Epidermal melanocyte (primary cell): ENCODE measurements at regions not wholly inside any gene's neighbourhood (a gene's known extent, or its start where the extent isn't known, plus 50 kb on each side); places are given as distances from the start of the nearest gene placed in this dataset.
"Not testable (repeated sequence)": the region's sequence is repeated elsewhere in the genome, so short reads cannot be mapped to it uniquely, and the experiment has no call there.

ENCODE experiments used
- DNase-seq: peaks from one replicate; pipeline ENCODE4 v3.0.0; 2011; ENCODE audit warnings: low spot score; ENCODE audit not compliant: insufficient read length

DNA sequence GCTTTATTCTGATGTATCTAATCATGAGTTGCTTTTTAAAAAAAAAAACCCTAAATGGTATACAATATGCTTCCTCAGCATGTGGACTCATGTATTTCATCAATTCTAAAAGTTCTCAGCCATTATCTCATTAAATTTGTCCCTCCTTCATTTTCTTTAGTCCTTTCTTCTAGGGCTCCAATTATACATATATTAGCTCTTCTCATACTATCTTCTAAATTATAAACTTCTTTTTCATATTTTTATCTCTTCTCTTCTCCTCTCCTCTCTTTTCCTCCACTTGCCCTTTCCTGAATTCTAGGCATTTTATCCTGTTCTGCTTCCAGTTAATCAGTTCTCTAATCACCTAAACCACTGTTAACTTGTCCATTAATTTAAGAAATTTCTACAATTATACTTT lies 55.0 kb upstream of the IL33 start:
- DNase-seq = no peak

DNA sequence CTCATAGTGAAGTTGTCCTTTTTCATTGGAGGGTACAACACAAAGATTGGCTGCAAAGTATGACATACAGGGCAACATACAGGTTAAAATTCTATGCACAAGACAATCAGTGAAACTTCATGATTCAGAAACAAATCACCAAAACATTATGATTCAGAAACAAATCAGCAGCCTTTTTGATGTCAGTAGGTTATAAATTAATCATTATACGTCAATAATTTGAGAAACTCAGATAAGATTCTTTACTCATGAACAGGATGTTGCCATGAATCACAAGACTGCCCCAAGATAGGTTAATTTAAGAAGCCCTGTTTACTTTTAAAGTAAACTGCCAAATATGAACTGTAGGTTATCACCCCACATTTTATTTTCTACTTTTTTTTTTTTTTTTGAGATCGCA lies 62.2 kb upstream of the IL33 start:
- no peak for DNase-seq

DNA sequence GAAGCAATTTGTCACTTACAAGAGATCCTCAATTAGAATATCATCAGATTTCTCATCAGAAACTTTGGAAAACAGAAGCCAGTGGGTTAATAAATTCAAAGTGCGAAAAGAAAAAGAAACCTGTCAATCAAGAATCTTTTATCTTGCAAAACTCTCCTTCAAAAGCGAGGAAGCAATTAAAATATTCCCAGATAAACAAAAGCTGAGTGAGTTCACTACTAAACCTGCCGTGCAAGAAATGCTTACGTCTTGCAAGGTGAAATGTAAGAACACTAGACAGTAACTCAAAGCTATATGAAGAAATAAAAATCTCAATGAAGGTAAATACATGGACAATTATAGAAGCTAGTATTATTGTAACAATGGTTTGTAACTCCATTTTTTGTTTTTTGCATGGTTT lies 62.8 kb upstream of the IL33 start:
- no peak for DNase-seq

DNA sequence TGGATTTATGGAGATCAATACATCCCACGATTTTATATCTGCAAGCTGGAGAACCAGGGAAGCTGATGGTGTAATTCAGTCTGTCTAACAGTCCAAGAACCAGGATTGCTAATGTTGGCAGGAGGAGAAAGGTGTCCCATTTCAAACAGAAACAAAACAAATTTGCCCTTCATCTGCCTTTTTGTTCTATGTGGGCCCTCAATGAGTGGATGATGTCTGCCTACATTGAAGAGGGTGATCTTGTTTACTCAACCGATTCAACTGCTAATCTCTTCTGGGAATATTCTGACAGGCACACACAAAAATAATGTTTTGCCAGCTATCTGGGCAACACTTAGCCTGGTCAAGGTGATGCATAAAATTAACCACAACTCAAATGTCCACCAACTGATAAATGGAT lies 65.1 kb upstream of the IL33 start:
- DNase-seq = no peak

DNA sequence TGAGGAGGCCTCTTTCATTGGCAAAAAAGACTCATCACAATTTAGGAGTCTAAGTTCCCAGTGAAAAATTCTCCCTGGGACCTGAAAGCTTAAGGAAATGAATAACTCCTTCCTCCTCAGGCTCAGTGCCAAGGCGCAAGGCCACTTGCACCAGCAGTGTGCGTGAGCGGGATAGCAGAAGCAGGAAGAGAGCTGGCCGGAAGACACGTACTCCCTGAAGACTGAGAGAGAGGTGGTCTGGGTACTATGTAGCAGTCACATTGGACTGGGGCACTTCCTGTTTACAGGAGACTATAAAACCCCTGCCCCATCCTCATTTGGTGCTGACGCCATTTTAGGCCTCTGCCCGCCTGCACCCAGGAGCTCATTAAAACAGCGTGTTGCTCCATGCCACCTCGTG lies 66.3 kb upstream of the IL33 start:
- no peak for DNase-seq

DNA sequence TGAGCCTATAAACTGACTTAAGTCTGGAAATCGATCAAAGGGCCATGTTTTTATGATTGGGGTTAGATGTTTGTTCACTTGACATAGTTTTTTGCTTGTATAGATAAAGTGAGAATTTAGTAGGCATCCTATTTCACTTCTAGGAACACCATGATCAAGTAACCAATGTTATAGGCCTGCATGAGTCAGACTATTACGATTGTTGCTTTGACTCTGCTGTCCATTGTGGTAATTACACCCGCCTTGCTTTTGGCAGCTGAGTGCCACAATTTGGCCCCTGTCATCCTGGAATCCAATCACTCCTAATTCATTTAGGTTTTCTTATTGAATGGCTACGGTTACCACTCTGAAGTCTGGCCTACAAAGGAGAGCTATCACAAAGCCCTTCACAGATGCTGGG lies 67.8 kb upstream of the IL33 start:
- no peak for DNase-seq

DNA sequence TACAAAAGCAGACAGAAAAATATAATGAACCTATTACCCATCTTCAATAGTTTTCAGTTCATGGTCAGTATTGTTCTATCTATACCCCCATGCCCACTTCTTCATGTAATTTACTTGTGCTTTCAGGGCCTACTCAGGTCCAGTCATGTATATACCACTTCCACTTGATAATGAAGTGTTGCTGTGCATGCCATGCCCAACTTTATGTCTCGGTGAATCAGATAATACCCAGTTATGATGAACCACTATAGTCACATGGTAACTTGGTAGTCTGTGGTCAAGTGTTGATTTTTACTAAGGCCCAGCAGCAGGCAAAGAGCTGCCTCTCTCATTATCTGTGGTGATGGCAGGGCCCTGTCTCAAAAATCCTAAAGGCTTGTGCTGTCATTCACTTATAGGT lies 70.7 kb upstream of the IL33 start:
- DNase-seq = no peak

DNA sequence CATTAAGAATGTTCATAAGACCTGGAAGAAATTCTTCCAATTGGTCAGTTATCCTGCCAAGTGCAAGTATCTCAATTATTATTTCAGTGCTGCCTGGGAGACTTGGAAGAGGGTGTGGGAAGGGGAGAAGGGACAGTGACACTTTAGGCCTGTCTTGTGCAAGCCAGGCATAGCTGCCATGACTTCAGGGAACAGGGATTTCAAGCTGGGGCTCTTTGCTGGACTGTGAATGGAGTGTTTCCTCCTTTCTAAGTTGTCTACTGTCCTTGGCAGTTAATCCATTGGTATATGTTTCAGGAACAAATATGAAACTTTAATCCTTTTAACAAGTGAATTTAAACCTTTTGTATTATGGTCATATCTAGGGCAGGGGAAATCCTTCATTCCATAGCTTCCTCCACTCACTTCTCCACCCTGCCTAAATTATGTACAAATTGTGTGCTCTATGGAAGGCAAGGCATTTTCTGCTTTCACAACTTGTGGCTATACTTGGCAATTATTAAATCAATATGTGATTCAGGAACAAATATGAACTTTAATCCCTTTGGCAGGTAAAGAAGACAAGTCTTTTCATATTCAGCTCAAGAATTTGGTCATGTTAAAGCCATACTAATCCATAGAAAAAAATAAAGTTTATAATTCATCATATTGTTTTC lies 72.7 kb upstream of the IL33 start:
- no peak for DNase-seq

DNA sequence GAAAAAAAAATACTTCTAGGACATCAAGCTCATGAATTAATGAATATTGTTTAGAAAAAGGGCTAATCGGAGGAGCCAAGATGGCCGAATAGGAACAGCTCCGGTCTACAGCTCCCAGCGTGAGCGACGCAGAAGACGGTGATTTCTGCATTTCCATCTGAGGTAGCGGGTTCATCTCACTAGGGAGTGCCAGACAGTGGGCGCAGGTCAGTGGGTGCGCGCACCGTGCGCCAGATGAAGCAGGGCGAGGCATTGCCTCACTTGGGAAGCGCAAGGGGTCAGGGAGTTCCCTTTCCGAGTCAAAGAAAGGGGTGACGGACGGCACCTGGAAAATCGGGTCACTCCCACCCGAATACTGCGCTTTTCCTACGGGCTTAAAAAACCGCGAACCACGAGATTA lies 79.8 kb upstream of the IL33 start:
- DNase-seq = not testable (repeated sequence)

DNA sequence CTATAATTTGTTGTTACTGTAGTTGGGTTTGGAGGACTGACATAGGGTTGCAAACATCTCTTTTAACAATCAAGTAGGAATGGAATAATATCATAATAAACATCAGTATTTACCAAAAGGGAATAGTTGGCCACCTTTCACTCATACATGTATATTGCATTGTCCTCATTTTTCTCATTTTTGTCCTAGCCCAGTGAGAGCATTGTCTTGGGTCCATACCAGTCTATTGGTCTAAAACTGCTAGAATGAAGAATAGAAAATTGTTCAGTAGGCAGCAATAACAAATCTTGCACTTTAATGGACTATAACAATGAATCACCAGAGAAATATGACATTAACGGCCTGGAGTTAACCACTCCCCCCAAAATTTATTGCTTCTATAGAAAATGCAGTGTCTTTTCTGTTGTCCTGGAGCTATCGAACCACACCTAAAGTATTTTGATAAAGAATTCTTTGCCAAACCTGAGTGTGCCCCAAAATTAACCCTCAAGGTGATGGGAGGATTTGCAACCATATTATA lies 80.9 kb upstream of the IL33 start:
- no peak for DNase-seq

DNA sequence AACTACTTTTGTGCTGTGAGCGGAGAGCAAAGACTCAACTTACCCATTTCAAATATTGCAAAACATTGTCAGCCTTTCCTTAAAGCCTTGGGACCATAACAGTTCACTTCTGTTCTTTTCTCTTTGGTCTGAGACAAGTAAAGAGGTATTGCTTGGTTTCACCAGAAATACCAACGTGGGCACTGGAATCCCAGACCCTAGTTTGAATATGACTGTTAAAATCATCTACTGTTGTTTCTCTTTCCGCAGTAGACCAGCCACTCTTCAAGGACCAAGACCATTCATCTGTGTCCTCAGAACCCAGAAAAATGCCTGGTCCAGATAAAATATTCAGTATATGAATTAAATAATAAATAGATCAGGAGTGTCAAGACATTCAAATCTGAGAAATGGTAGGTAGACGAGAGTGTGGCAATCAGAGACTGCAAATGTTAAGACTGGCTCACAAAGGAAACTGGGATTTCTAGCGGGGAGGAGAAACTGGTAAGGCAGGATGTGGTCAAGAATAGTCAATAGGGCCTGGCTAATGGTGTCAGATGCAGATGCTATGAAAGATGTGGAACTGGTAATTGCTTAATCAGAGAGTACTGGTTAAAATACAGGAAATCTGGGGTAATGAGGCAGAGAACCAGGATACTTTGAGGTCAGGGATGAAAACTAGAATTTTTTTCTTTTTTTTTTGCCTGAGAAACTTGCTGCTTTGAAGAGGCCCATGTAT lies 82.1 kb upstream of the IL33 start:
- DNase-seq = no peak

DNA sequence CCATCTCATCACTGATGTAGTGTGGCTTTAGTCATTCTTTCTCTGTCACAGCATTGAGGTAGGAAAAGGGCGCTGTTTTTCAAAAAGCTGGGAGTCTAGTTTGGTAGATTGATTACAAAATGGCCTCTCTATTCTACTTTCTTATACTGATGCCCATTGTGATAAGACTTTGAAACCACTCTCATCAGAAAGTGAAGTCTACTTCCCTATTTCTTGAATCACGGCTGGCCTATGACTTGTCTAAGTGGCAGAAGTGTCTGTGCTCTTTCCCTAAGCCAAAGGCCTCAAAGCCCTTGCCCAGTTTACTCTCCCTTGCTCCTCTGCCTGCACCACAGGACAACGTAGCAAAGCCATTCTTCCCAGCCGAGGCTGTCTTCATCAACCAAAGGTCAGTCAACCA lies 83.0 kb upstream of the IL33 start:
- DNase-seq = no peak

DNA sequence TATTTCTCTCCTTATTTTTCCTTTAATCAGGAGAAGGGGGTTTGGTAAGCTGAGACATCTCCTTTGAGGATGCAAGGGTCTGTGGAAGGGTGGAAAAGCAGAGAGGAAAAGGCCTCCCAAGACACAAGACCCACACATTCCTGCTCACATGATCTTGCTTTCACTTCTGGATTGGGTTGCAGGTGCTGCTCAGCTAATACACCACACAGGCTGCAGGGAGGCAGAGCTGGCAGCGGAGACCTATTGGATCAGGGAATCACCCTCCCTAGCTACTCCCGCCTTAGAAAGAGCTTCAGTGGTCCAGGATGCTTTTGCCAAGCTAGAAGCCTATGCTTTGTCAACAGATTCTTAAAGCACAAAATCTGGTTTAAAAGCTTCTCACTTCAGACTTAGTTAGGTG lies 87.6 kb upstream of the IL33 start:
- no peak for DNase-seq

DNA sequence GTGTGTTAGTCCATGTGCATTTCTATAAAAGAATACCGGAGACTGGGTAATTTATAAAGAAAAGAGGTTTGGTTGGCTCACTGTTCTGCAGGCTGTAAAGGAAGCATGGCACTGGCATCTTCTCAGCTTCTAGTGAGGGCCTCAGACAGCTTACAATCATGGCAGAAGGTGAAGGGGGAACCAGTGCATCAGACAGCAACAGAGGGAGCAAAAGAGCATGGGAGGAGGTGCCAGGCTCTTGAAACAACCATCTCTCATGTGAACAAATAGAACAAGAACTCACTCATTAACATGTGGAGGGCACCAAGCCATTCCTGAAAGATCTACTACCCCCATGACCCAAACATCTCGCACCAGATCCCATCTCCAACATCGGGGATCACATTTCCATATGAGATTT lies 89.2 kb upstream of the IL33 start:
- DNase-seq = no peak

DNA sequence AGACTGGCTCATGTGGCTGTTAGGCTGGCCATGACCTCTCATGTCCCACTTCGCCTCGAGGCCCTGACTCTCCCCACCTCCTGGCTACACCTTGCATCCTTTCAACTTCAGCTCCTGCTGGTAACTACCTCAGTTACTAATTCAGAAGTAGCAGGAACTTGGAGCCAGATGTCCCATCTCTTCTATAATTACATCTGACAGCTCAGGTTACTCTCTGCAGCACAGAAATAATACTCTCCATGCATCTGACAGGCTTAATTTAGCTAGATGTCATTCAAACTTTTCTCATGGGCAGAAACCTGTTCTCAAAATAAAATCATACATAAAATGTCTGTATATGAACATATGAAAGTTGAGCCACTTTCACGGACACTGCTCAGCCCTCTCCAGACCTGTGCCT lies 92.2 kb upstream of the IL33 start:
- DNase-seq = no peak

DNA sequence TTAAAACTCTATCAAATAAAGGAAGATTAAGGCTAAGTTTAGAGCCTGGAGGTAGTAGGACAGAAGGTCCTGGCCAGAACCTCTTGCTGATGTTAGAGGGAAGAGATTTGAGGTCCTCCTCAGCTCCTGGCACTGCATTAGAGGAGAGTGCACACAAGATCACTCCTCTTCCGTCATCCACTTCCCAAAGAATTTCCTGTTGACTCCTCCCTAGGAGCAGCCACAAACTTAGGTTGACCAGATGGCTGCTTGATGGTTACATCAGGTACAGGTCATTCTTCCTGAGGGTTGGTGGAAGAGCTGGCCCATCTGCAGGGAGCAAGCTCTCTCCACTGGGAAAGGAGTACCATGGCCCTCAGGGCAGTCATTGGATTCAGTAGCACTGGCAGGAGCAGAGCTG lies 93.9 kb upstream of the IL33 start:
- DNase-seq = no peak

DNA sequence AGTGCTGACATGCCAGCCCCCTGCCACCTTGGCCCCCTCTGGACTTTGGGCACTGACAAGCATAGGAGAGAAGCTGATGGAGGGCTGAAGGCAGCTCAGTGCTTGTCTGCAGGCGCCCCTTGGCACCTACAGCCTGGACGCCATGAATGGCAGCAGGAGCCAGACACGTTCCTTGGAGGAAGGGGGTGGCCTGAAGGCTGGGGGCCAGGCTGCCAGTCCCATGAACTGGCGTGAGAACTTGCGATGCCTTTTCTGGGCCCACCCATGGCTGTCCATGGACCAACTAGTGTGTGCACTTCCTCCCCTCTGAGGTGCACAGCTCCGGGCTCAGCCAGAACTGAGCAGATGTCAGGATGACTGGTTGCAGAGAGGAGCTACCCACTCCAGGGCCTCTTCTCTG lies 99.0 kb upstream of the RANBP6 start:
- DNase-seq = no peak

DNA sequence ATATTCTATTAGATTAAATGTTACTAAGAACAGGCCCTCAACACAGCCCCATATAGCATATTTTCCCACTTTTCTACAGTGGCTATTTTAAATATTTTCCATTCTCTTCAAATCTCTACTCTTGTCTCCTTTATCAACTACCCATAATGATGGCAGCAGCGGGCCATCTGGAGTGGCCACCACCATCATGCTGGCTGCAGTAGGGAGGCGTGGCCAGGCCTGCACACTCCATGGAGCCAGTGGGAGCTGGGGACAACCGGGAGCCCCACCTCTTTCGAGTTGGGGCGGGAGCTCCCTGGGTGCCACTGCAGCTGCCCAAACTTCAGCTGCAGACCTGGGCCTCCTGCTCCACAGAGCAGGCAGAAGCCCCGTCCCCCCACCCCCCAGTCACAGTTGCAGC lies 98.4 kb upstream of the RANBP6 start:
- no peak for DNase-seq

DNA sequence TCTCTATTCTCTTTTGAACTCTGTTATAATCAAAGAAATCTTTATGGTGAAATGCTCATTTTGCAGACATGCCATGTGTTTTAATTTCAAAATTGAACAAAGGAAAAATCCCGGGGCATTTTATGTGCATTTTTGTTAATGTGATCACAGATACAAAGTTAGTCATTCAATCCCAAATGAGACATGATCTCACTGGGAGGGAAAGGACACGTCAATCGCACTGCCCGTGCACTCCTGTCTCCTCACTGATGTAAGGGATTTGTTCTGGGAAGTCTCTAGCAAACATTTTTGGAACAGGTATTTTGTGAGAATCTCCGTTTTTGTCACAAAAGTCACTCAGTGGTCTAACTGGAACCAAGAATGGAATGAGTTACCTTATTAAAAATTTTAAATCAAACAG lies 97.9 kb upstream of the RANBP6 start:
- DNase-seq = no peak

DNA sequence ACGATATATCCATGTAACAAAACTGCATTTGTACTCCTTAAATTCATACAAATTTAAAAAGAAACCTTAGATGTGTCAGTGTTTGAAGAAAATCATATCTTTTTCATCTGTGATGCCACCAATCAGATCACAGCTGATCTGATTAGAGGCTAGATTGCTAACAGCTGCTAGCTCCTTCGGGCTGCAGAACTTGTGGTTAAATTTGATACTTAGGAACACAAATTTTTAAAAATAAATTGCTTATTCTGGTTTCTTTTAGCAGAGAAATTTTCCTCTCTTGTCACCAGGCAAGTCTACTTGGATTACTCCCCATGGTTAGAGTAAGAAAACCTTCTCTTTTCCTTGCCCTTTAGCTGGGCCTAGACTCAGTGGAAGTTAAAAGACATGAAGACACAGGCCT lies 94.6 kb upstream of the RANBP6 start:
- no peak for DNase-seq

DNA sequence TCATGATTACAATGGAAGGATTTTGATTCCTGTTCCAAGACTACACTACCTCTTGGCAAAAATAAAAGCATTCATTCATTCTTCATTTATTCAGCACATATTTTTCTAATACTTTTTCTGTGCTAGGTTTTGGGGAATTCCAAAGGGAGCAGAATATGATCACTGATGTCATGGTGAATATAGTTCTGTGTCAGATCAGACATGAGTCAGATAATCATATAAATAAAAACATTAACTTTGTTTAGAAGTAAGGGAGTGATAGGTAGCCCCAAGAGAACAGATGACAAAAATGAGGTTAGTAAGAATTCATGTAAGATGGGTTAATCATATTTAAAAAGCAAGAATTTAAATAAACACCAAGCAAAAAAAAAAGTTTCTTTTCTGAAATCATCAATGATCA lies 94.1 kb upstream of the RANBP6 start:
- DNase-seq = no peak

DNA sequence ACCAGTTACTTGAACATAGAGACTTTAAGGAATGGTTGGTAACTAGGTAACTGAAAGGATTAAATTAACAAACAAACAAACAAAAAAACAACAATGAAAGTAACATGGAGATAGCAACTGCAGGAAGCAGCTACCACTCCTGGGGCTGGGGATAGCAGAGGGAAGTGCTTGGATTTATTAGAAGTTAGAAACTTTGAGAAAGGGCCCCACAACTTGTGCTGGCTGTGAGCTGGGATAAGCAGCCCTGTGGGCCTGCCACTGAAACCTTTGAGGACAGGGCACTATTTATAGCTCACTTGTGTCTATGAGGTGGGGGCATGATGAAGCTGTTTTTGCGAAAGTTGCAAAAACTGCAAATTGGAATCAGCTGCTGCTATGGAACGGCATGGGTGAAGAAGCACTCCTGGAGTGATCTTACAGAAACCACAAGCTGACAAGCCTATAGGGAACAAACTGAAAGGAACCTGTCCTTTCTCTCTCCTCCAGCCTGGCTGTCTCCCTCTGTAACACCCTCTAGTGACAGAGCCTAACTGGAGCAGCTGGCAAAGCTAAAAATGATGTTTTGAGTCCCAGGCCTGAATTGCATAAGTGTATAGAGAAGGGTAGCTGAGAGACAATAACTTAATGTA lies 91.4 kb upstream of the RANBP6 start:
- DNase-seq = peak; percentile 67

DNA sequence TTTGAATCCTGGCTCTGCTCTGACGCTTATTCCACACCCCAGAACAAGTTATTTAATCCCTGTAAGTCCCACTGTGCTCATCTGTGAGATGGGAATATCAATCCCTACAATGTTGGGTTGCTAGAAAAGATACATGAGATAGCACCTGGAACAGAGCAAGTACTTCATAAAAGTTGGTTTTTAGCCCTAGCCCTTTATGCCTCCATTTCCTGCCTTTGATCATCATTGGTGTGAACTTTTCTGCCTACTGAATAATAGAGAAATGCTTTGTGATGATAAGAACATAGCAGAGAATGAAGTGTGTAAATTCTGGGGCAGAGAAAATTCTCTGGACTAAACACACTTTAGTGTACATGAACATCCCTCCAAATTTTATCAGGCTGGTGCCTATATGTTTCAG lies 90.3 kb upstream of the RANBP6 start:
- DNase-seq = no peak
